ENCODE measurements at regions not wholly inside any gene's neighbourhood (a gene's known extent, or its start where the extent isn't known, plus 50 kb on each side); places are given as distances from the start of the nearest gene placed in this dataset.
"Not testable (repeated sequence)": the region's sequence is repeated elsewhere in the genome, so short reads cannot be mapped to it uniquely, and the experiment has no call there.

- DNase-seq: no peak
Measured at GRCh38 chr21:33121715-33122475, 52.0 kb downstream of the OLIG1 start.

- DNase-seq: no peak
Measured at GRCh38 chr21:33122507-33122906, 52.6 kb downstream of the OLIG1 start.

- no peak for DNase-seq
Measured at GRCh38 chr21:33123374-33124123, 53.6 kb downstream of the OLIG1 start.

GRCh38 chr21:33124889-33125288 lies 54.9 kb downstream of the OLIG1 start:
- DNase-seq: no peak

GRCh38 chr21:33125680-33126375 lies 55.9 kb downstream of the OLIG1 start:
- no peak for DNase-seq

GRCh38 chr21:33126569-33126968 lies 56.6 kb downstream of the OLIG1 start:
- no peak for DNase-seq

- peak; percentile 25 for DNase-seq
Measured at GRCh38 chr21:33127154-33127867, 57.4 kb downstream of the OLIG1 start.

GRCh38 chr21:33127868-33128242 lies 57.9 kb downstream of the OLIG1 start:
- no peak for DNase-seq

- no peak for DNase-seq
Measured at GRCh38 chr21:33128538-33128937, 58.6 kb downstream of the OLIG1 start.

- no peak for DNase-seq
Measured at GRCh38 chr21:33132054-33132453, 62.1 kb downstream of the OLIG1 start.

- no peak for DNase-seq
Measured at GRCh38 chr21:33133892-33134291, 64.0 kb downstream of the OLIG1 start.

GRCh38 chr21:33135925-33136324 lies 66.0 kb downstream of the OLIG1 start:
- peak; percentile 64 for DNase-seq

- DNase-seq: no peak
Measured at GRCh38 chr21:33136847-33137502, 67.0 kb downstream of the OLIG1 start.

GRCh38 chr21:33139084-33139483 lies 69.1 kb downstream of the OLIG1 start:
- DNase-seq: no peak

GRCh38 chr21:33140288-33140687 lies 70.3 kb downstream of the OLIG1 start:
- no peak for DNase-seq

GRCh38 chr21:33146467-33146866 lies 76.5 kb downstream of the OLIG1 start:
- DNase-seq: no peak

- no peak for DNase-seq
Measured at GRCh38 chr21:33149181-33149580, 79.2 kb downstream of the OLIG1 start.

GRCh38 chr21:33150968-33151367 lies 78.8 kb upstream of the IFNAR2 start:
- not testable (repeated sequence) for DNase-seq

GRCh38 chr21:33151941-33152731 lies 77.6 kb upstream of the IFNAR2 start:
- no peak for DNase-seq

GRCh38 chr21:33152732-33153130 lies 77.0 kb upstream of the IFNAR2 start:
- DNase-seq: no peak

- no peak for DNase-seq
Measured at GRCh38 chr21:33155005-33155404, 74.7 kb upstream of the IFNAR2 start.

- no peak for DNase-seq
Measured at GRCh38 chr21:33155422-33155821, 74.3 kb upstream of the IFNAR2 start.

Data from NCI-H2029 (cell line).